ENCODE measurements at regions not wholly inside any gene's neighbourhood (a gene's known extent, or its start where the extent isn't known, plus 50 kb on each side); places are given as distances from the start of the nearest gene placed in this dataset.

GRCh38 chrX:9205599-9206223 lies 171.8 kb upstream of the FAM9B start:
- TF ChIP-seq CTCF (IDR thresholded peaks at IDR 0.05; ENCODE audit: insufficient read depth, low read length, poor library complexity, severe bottlenecking) (no peak), EZH2phosphoT487 (conservative IDR thresholded peaks at IDR 0.05; ENCODE audit: low read length) (no peak)

All from SU-DHL-6 (cell line).